ENCODE measurements at regions not wholly inside any gene's neighbourhood (a gene's known extent, or its start where the extent isn't known, plus 50 kb on each side); places are given as distances from the start of the nearest gene placed in this dataset.

GRCh38 chr7:21054427-21055112 is 267.9 kb upstream of the SP8 start:
- TF ChIP-seq, protein P1, sequence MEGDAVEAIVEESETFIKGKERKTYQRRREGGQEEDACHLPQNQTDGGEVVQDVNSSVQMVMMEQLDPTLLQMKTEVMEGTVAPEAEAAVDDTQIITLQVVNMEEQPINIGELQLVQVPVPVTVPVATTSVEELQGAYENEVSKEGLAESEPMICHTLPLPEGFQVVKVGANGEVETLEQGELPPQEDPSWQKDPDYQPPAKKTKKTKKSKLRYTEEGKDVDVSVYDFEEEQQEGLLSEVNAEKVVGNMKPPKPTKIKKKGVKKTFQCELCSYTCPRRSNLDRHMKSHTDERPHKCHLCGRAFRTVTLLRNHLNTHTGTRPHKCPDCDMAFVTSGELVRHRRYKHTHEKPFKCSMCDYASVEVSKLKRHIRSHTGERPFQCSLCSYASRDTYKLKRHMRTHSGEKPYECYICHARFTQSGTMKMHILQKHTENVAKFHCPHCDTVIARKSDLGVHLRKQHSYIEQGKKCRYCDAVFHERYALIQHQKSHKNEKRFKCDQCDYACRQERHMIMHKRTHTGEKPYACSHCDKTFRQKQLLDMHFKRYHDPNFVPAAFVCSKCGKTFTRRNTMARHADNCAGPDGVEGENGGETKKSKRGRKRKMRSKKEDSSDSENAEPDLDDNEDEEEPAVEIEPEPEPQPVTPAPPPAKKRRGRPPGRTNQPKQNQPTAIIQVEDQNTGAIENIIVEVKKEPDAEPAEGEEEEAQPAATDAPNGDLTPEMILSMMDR (IDR thresholded peaks at IDR 0.05): no peak
- TF ChIP-seq POLR2A (IDR thresholded peaks at IDR 0.05) (no peak), POLR2AphosphoS5 (IDR thresholded peaks at IDR 0.05) (no peak)

Data from gastroesophageal sphincter (tissue), 3 donors.